Neuron (in vitro differentiated cells): ENCODE measurements at regions not wholly inside any gene's neighbourhood (a gene's known extent, or its start where the extent isn't known, plus 50 kb on each side); places are given as distances from the start of the nearest gene placed in this dataset.

ENCODE experiments used
- H2AFZ ChIP-seq: one replicate; pipeline ENCODE4 v1.6.1; 2013; ENCODE audit warnings: low read depth, mild to moderate bottlenecking, inconsistent platforms, low read length, moderate library complexity
- H3K27me3 ChIP-seq: one replicate; pipeline ENCODE4 v1.6.1; 2013; ENCODE audit warnings: low read length; ENCODE audit not compliant: insufficient read depth
- H3K36me3 ChIP-seq: one replicate; pipeline ENCODE4 v1.6.1; 2013; ENCODE audit warnings: low read length; ENCODE audit not compliant: insufficient read depth
- H3K4me1 ChIP-seq: one replicate; pipeline ENCODE4 v1.6.1; 2013; ENCODE audit warnings: low read length; ENCODE audit not compliant: insufficient read depth
- H3K4me3 ChIP-seq: 2 replicates; pipeline ENCODE4 v1.5.1; 2013; ENCODE audit warnings: mild to moderate bottlenecking, low read length, moderate library complexity
- H3K9me3 ChIP-seq: one replicate; pipeline ENCODE4 v1.6.1; 2013; ENCODE audit warnings: low read length

DNA sequence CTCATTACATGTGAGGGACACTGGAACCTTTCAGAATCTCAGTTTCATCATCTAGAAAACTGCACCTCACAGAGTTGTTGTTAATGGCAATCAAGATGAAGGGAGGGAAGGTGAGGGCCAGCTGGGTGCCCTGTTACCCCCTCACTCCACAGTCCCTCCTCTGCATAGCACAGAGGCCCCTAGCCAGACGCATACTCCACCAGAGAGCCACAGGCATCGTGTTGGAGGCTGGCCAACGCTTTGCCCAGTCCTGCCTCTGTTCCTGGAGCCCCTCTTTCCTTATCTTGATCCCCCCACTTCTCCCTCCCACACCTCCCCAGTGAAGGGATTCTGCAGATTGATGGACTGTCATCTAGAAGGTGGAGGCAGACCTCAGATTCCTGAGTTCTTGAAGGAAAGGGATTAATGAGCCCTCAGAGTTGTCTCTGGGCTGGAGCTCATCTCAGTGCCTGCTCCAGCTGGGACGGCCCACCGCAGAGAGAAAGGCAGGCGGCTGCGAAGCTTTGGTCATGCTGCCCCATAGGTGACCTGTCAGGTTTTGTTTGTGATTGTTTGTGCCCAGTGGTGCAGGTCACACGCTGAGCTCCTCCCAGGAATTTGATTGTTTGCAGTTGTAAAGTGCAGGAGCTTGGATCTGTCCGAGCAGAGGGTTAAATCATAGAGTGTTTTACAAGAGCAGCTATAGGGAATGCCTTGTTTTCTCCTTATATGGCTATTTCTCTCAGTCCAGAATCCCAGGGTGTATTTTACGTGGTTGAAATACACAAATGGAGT, 487.3 kb downstream of the CCDC171 start:
- Histone ChIP-seq H3K9me3 (no peaks in the 10 kb centered on the region), H3K4me1 (peaks cover 20% of the 10 kb centered on the region), H3K4me3 (no peak overlapping the region), H3K36me3 (no peaks in the 10 kb centered on the region), H3K27me3 (no peaks in the 10 kb centered on the region), H2AFZ (no peak overlapping the region)

GRCh38 chr9:16043756-16044578, 491.1 kb downstream of the CCDC171 start:
- H3K4me1 ChIP-seq = peaks cover 20% of the 10 kb centered on the region
- no peak overlapping the region for H2AFZ ChIP-seq
- H3K4me3 ChIP-seq = no peak overlapping the region
- H3K36me3 ChIP-seq = no peaks in the 10 kb centered on the region
- H3K9me3 ChIP-seq = no peaks in the 10 kb centered on the region
- no peaks in the 10 kb centered on the region for H3K27me3 ChIP-seq

- Histone ChIP-seq H3K27me3 (no peaks in the 10 kb centered on the region), H3K4me1 (peaks cover 20% of the 10 kb centered on the region), H2AFZ (no peak overlapping the region), H3K9me3 (no peaks in the 10 kb centered on the region), H3K36me3 (no peaks in the 10 kb centered on the region), H3K4me3 (no peak overlapping the region)
Observed at GRCh38 chr9:16044579-16044881, 491.7 kb downstream of the CCDC171 start.

DNA sequence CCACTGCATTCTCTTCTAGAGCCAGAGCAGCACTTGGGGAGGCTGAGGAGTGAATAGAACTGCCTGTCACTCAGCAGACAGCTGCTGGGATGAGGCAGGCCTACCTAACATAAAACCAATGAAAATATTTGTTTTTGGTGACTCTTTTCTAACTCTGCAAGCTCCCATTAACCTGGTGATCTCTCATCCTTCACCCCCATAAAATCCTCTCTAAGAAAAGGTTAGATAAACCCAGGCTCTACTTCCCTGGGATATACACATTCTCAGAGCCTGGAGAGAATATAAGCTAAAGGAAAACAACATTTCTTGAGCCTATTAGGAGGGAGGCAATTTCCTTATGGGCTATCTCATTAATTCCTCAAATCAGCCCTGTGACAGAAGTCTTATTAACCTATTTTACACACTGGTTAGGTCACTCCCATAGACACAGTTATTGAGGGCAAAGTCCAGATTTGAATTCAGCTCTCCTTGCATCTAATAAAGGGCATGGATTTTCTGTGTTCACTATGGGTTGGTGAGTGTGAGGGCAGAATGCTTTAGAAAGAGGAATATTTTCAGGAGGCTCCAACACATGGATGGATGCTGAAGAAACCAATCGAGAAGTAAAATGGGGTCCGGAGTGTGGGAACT, 492.9 kb downstream of the CCDC171 start:
- Histone ChIP-seq H2AFZ (no peak overlapping the region), H3K4me3 (no peak overlapping the region), H3K27me3 (no peaks in the 10 kb centered on the region), H3K9me3 (no peaks in the 10 kb centered on the region), H3K4me1 (peaks cover 8% of the 10 kb centered on the region), H3K36me3 (no peaks in the 10 kb centered on the region)

DNA sequence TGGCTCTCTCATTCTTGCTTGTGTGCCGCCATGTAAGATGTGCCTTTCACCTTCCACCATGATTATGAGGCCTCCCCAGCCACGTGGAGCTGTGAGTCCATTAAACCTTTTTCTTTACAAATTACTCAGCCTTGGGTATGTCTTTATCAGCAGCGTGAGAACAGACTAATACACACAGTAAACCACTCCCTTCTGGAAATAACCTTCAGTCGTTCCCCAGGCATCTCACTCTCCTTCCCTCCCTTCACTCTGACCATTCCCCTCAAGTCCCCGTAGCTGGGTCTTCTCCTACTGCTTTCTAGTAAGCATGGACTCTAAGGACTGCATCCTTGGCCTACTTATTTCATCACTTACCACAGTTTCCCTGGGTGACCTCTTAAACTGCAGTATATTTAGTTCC, 493.9 kb downstream of the CCDC171 start:
- Histone ChIP-seq H2AFZ (no peak overlapping the region), H3K27me3 (no peaks in the 10 kb centered on the region), H3K36me3 (no peaks in the 10 kb centered on the region), H3K4me3 (no peak overlapping the region), H3K9me3 (no peaks in the 10 kb centered on the region), H3K4me1 (peaks cover 3% of the 10 kb centered on the region)

GRCh38 chr9:16048129-16048528, 495.3 kb downstream of the CCDC171 start:
- Histone ChIP-seq H3K27me3 (no peaks in the 10 kb centered on the region), H3K36me3 (no peaks in the 10 kb centered on the region), H2AFZ (no peak overlapping the region), H3K4me1 (peaks cover 3% of the 10 kb centered on the region), H3K9me3 (no peaks in the 10 kb centered on the region), H3K4me3 (no peak overlapping the region)

DNA sequence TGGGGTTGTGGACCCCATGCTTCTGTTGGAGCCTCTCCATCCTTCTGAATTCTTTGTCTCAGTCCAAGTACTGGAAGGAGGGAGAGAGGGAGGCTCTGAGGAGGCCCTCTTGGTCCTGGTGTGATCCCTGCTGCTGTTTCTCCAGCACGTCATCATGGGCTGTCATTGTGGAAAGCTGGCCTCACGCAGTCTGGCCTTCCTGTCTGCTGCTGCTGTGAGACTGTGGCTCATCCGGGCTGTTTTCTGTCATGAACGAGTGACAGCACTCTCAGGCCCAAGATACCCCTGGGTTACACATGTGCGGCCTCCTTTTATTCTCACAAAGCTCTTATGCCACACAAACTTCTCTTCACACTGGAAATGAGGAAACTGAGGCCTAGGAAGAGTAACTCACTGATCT, 499.3 kb downstream of the CCDC171 start:
- no peaks in the 10 kb centered on the region for H3K36me3 ChIP-seq
- H3K27me3 ChIP-seq = no peaks in the 10 kb centered on the region
- no peak overlapping the region for H2AFZ ChIP-seq
- no peaks in the 10 kb centered on the region for H3K9me3 ChIP-seq
- H3K4me1 ChIP-seq = no peaks in the 10 kb centered on the region
- H3K4me3 ChIP-seq = no peak overlapping the region

- Histone ChIP-seq H2AFZ (no peak overlapping the region), H3K36me3 (no peaks in the 10 kb centered on the region), H3K9me3 (no peaks in the 10 kb centered on the region), H3K27me3 (no peaks in the 10 kb centered on the region), H3K4me3 (no peak overlapping the region), H3K4me1 (no peaks in the 10 kb centered on the region)
Observed at GRCh38 chr9:16052757-16053530, 500.1 kb downstream of the CCDC171 start.

DNA sequence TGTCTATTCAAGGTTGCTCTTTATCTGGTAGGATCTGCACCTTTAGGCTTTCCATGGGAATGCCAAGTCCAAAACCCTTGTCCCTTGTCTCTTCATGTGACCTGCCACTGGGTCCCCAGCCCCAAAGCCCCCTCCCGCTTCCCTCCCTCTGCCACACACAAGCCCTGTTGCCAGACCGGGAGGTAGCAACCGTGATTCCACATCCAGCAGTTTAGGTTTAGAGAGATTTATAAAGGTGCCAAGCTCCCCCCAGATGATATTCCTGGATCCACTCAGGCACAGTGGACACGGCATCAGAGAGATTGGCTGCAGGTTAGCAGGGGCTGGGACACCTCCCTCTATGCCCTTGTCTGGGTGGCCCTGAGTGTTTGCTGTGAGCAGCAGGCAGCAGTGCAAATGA, 504.7 kb downstream of the CCDC171 start:
- Histone ChIP-seq H3K4me3 (no peak overlapping the region), H3K36me3 (no peaks in the 10 kb centered on the region), H3K9me3 (no peaks in the 10 kb centered on the region), H3K27me3 (no peaks in the 10 kb centered on the region), H3K4me1 (peaks cover 10% of the 10 kb centered on the region), H2AFZ (no peak overlapping the region)

- Histone ChIP-seq H3K27me3 (no peaks in the 10 kb centered on the region), H3K4me1 (peaks cover 10% of the 10 kb centered on the region), H3K4me3 (no peak overlapping the region), H3K9me3 (no peaks in the 10 kb centered on the region), H3K36me3 (no peaks in the 10 kb centered on the region), H2AFZ (no peak overlapping the region)
Observed at GRCh38 chr9:16058131-16058549, 505.3 kb downstream of the CCDC171 start.

GRCh38 chr9:16060436-16061129, 507.7 kb downstream of the CCDC171 start:
- no peak overlapping the region for H3K4me3 ChIP-seq
- no peaks in the 10 kb centered on the region for H3K9me3 ChIP-seq
- H3K4me1 ChIP-seq = peaks cover 19% of the 10 kb centered on the region
- no peaks in the 10 kb centered on the region for H3K36me3 ChIP-seq
- no peaks in the 10 kb centered on the region for H3K27me3 ChIP-seq
- no peak overlapping the region for H2AFZ ChIP-seq

GRCh38 chr9:16062542-16063240, 509.8 kb downstream of the CCDC171 start:
- H3K9me3 ChIP-seq = no peaks in the 10 kb centered on the region
- no peak overlapping the region for H2AFZ ChIP-seq
- H3K4me1 ChIP-seq = peaks cover 19% of the 10 kb centered on the region
- H3K27me3 ChIP-seq = no peaks in the 10 kb centered on the region
- no peak overlapping the region for H3K4me3 ChIP-seq
- H3K36me3 ChIP-seq = no peaks in the 10 kb centered on the region
